Nephron progenitor cell (in vitro differentiated cells): ENCODE measurements at regions not wholly inside any gene's neighbourhood (a gene's known extent, or its start where the extent isn't known, plus 50 kb on each side); places are given as distances from the start of the nearest gene placed in this dataset.

Experiments
- DNase-seq: peaks from one replicate; pipeline ENCODE4 v3.0.0; 2021
- H3K27ac Mint-ChIP-seq: 2 replicates; pipeline ENCODE4 v1.8.0; 2021; ENCODE audit warnings: mild to moderate bottlenecking, moderate library complexity, mixed read lengths
- H3K27me3 Mint-ChIP-seq: 2 replicates; pipeline ENCODE4 v1.8.0; 2021; ENCODE audit warnings: mild to moderate bottlenecking, low read depth, mixed read lengths; ENCODE audit not compliant: poor library complexity
- H3K36me3 Mint-ChIP-seq: 2 replicates; pipeline ENCODE4 v1.8.0; 2021; ENCODE audit warnings: low read depth, mixed read lengths
- H3K4me1 Mint-ChIP-seq: 2 replicates; pipeline ENCODE4 v1.8.0; 2021; ENCODE audit warnings: mixed read lengths
- H3K4me3 Mint-ChIP-seq: 2 replicates; pipeline ENCODE4 v1.8.0; 2021; ENCODE audit warnings: mild to moderate bottlenecking, moderate library complexity, mixed read lengths
- H3K9me3 Mint-ChIP-seq: 2 replicates; pipeline ENCODE4 v1.8.0; 2021; ENCODE audit warnings: mild to moderate bottlenecking, moderate library complexity, mixed read lengths
- CTCF ChIP-seq: fragments of 200-600 bp; sonication (generic); IDR thresholded peaks from 2 replicates; pipeline ENCODE4 v1.5.0; 2021; ENCODE audit warnings: antibody characterized with exemption

- no peak overlapping the region for H3K4me3 Mint-ChIP-seq
- H3K4me1 Mint-ChIP-seq, result peaks cover 40% of the 10 kb centered on the region
- H3K27me3 Mint-ChIP-seq, result no peaks in the 10 kb centered on the region
- H3K36me3 Mint-ChIP-seq, result peaks cover 10% of the 10 kb centered on the region
- no peak for TF ChIP-seq CTCF
- peaks cover 24% of the 10 kb centered on the region for H3K9me3 Mint-ChIP-seq
- peak overlapping the region; percentile 50 for H3K27ac Mint-ChIP-seq
- no peak for DNase-seq
Observed at GRCh38 chr6:156617941-156618340, 159.2 kb upstream of the ARID1B start.

- H3K4me3 Mint-ChIP-seq, result no peak overlapping the region
- H3K27me3 Mint-ChIP-seq, result no peaks in the 10 kb centered on the region
- DNase-seq, result no peak
- no peak for TF ChIP-seq CTCF
- H3K4me1 Mint-ChIP-seq, result peaks cover 40% of the 10 kb centered on the region
- H3K9me3 Mint-ChIP-seq, result peaks cover 29% of the 10 kb centered on the region
- peaks cover 15% of the 10 kb centered on the region for H3K36me3 Mint-ChIP-seq
- H3K27ac Mint-ChIP-seq, result peak overlapping the region; percentile 37
Observed at GRCh38 chr6:156617376-156617775, 159.8 kb upstream of the ARID1B start.

GRCh38 chr6:156616495-156616894 lies 160.7 kb upstream of the ARID1B start:
- Mint-ChIP-seq H3K9me3 (peaks cover 38% of the 10 kb centered on the region), H3K27me3 (no peaks in the 10 kb centered on the region), H3K4me1 (peaks cover 40% of the 10 kb centered on the region), H3K36me3 (peaks cover 16% of the 10 kb centered on the region), H3K27ac (no peak overlapping the region), H3K4me3 (no peak overlapping the region)
- DNase-seq, result no peak
- TF ChIP-seq CTCF, result no peak

- Mint-ChIP-seq H3K36me3 (peaks cover 16% of the 10 kb centered on the region), H3K27ac (no peak overlapping the region), H3K27me3 (no peaks in the 10 kb centered on the region), H3K4me1 (peaks cover 26% of the 10 kb centered on the region), H3K9me3 (peaks cover 44% of the 10 kb centered on the region), H3K4me3 (no peak overlapping the region)
- no peak for TF ChIP-seq CTCF
- DNase-seq, result no peak
Observed at GRCh38 chr6:156613996-156614395, 163.2 kb upstream of the ARID1B start.

GRCh38 chr6:156612361-156612760 lies 164.8 kb upstream of the ARID1B start:
- H3K4me1 Mint-ChIP-seq, result peaks cover 12% of the 10 kb centered on the region

More at GRCh38 chr6:156612361-156612760, 164.8 kb upstream of the ARID1B start:
- Mint-ChIP-seq H3K36me3 (peaks cover 16% of the 10 kb centered on the region), H3K27ac (no peak overlapping the region), H3K4me3 (no peak overlapping the region), H3K27me3 (no peaks in the 10 kb centered on the region), H3K9me3 (peaks cover 54% of the 10 kb centered on the region)
- no peak for DNase-seq
- TF ChIP-seq CTCF, result no peak
